HepG2 (cell line): ENCODE measurements at regions not wholly inside any gene's neighbourhood (a gene's known extent, or its start where the extent isn't known, plus 50 kb on each side); places are given as distances from the start of the nearest gene placed in this dataset.

Experiments
- CTCF ChIP-seq: sonication (generic); formaldehyde crosslinking; IDR thresholded peaks from 2 replicates; pipeline ENCODE4 v1.5.0; 2020; ENCODE audit warnings: mild to moderate bottlenecking, missing genetic modification reagents, moderate library complexity
- DNMT1 ChIP-seq: sonication (generic); formaldehyde crosslinking; IDR thresholded peaks from 2 replicates; pipeline ENCODE4 v1.5.1; 2020; ENCODE audit warnings: mild to moderate bottlenecking, missing genetic modification reagents
- EZH2 ChIP-seq: conservative IDR thresholded peaks from 2 replicates; pipeline ENCODE4 v1.6.1; 2012; ENCODE audit warnings: mild to moderate bottlenecking, low read depth, low read length, moderate library complexity
- KDM1A ChIP-seq: IDR thresholded peaks from 2 replicates; pipeline ENCODE4 v1.6.1; 2016; ENCODE audit warnings: missing compliant biosample characterization
- POLR2AphosphoS5 ChIP-seq: IDR thresholded peaks from 2 replicates; pipeline ENCODE4 v1.6.1; 2012; ENCODE audit warnings: low read depth, low read length
- PRDM10 ChIP-seq: sonication (generic); formaldehyde crosslinking; IDR thresholded peaks from 2 replicates; pipeline ENCODE4 v1.4.0; 2020; ENCODE audit warnings: low read depth, missing genetic modification reagents
- SIN3B ChIP-seq: fragments of 150-350 bp; IDR thresholded peaks from 2 replicates; pipeline ENCODE4 v1.6.1; 2014; ENCODE audit warnings: low read length
- TAF1 ChIP-seq: sonication (generic); formaldehyde crosslinking; IDR thresholded peaks from 2 replicates; pipeline ENCODE4 v1.4.0; 2020; ENCODE audit warnings: missing genetic modification reagents
- ZNF274 ChIP-seq: sonication (generic); formaldehyde crosslinking; IDR thresholded peaks from 2 replicates; pipeline ENCODE4 v1.5.1; 2020; ENCODE audit warnings: mild to moderate bottlenecking, missing genetic modification reagents
- TF ChIP-seq, protein P1 (sequence below): sonication (generic); formaldehyde crosslinking; IDR thresholded peaks from 2 replicates; pipeline ENCODE4 v1.5.0; 2020; ENCODE audit warnings: mild to moderate bottlenecking, missing genetic modification reagents

- TF ChIP-seq TAF1 (no peak), POLR2AphosphoS5 (no peak), EZH2 (no peak), SIN3B (no peak), PRDM10 (CRISPR knock-in tag) (no peak), DNMT1 (no peak), ZNF274 (CRISPR knock-in tag) (no peak), CTCF (CRISPR knock-in tag) (no peak), KDM1A (no peak)
- TF ChIP-seq, protein P1, sequence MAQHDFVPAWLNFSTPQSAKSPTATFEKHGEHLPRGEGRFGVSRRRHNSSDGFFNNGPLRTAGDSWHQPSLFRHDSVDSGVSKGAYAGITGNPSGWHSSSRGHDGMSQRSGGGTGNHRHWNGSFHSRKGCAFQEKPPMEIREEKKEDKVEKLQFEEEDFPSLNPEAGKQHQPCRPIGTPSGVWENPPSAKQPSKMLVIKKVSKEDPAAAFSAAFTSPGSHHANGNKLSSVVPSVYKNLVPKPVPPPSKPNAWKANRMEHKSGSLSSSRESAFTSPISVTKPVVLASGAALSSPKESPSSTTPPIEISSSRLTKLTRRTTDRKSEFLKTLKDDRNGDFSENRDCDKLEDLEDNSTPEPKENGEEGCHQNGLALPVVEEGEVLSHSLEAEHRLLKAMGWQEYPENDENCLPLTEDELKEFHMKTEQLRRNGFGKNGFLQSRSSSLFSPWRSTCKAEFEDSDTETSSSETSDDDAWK: no peak
These were observed 65.3 kb upstream of the SNRK start for GRCh38 chr3:43221076-43221475.
